Left lung (tissue), 4 donors: ENCODE measurements at regions not wholly inside any gene's neighbourhood (a gene's known extent, or its start where the extent isn't known, plus 50 kb on each side); places are given as distances from the start of the nearest gene placed in this dataset.

ENCODE experiments used
- ATAC-seq: fragments of 200-7000 bp; cut with Tn5 transposase; one replicate; pipeline ENCODE4 v1.9.1; 2020; ENCODE audit warnings: moderate library complexity
- DNase-seq, 4 donors: peaks; one replicate each; pipeline ENCODE4 v3.0.0-alpha.2; 2013 to 2020
- H3K27ac ChIP-seq, 2 donors: fragments of 200-600 bp; sonication (generic) in 1 of 2; one replicate each; pipeline versions ENCODE4 v1.5.0 to v1.8.0; 2020 to 2021
- H3K27me3 ChIP-seq, 2 donors: fragments of 200-600 bp; sonication (generic) in 1 of 2; one replicate each; pipeline versions ENCODE4 v1.5.0 to v1.8.0; 2020 to 2021
- H3K36me3 ChIP-seq, 2 donors: fragments of 200-600 bp; sonication (generic) in 1 of 2; one replicate each; pipeline versions ENCODE4 v1.5.0 to v1.8.0; 2020 to 2021
- H3K4me1 ChIP-seq, 2 donors: fragments of 200-600 bp; one replicate each; pipeline ENCODE4 v1.8.0; 2021
- H3K4me3 ChIP-seq, 2 donors: fragments of 200-600 bp; sonication (generic) in 1 of 2; one replicate each; pipeline versions ENCODE4 v1.5.0 to v1.8.0; 2020 to 2021; ENCODE audit warnings: mild to moderate bottlenecking in 1 of 2
- H3K9me3 ChIP-seq, 2 donors: fragments of 200-600 bp; sonication (generic) in 1 of 2; one replicate each; pipeline versions ENCODE4 v1.5.0 to v1.8.0; 2020 to 2021
- intact Hi-C, 2 donors: fragments of 100-400 bp; cut with DNase I; formaldehyde crosslinking; loops; one replicate each; pipeline versions ENCODE4 v1.11.2 to v1.14.2; 2022
- TF ChIP-seq, protein P1 (sequence below), 2 donors: fragments of 200-600 bp; sonication (generic) in 1 of 2; IDR thresholded peaks; one replicate each; pipeline versions ENCODE4 v1.5.0 to v1.8.0; 2021; ENCODE audit warnings: antibody characterized with exemption in 2 of 2
- donor health status: DM: no; HTN: yes; CAD: no.
- donor health status: DM: no; HTN: no; CAD: no.

DNA sequence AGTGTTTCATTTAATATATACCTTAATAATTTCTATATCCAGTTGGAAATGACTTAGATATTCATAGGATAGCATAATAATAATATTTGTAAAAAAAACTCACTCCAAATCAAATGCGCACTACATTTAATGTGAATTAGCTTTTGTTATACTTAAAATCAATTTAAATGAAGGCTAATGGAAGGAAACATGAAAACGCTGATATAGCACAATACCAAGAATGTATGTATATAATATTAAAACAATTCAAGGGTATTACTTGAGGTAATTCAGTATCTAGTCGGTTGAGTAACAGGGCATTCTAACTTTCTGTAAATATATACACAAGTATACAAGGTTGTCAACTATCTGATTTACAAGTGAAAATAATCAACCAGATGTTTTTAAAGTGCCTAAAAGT is 307.1 kb upstream of the TEX13C start:
- intact Hi-C loops: no loop called here
- Histone ChIP-seq H3K27me3 (no peaks in the 10 kb centered on the region), H3K4me3 (no peak overlapping the region), H3K27ac (no peak overlapping the region), H3K4me1 (no peaks in the 10 kb centered on the region), H3K36me3 (no peaks in the 10 kb centered on the region), H3K9me3 (no peaks in the 10 kb centered on the region)
- ATAC-seq (no peak), DNase-seq (no peak)
- TF ChIP-seq, protein P1, sequence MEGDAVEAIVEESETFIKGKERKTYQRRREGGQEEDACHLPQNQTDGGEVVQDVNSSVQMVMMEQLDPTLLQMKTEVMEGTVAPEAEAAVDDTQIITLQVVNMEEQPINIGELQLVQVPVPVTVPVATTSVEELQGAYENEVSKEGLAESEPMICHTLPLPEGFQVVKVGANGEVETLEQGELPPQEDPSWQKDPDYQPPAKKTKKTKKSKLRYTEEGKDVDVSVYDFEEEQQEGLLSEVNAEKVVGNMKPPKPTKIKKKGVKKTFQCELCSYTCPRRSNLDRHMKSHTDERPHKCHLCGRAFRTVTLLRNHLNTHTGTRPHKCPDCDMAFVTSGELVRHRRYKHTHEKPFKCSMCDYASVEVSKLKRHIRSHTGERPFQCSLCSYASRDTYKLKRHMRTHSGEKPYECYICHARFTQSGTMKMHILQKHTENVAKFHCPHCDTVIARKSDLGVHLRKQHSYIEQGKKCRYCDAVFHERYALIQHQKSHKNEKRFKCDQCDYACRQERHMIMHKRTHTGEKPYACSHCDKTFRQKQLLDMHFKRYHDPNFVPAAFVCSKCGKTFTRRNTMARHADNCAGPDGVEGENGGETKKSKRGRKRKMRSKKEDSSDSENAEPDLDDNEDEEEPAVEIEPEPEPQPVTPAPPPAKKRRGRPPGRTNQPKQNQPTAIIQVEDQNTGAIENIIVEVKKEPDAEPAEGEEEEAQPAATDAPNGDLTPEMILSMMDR (IDR thresholded peaks at IDR 0.05): no peak

DNA sequence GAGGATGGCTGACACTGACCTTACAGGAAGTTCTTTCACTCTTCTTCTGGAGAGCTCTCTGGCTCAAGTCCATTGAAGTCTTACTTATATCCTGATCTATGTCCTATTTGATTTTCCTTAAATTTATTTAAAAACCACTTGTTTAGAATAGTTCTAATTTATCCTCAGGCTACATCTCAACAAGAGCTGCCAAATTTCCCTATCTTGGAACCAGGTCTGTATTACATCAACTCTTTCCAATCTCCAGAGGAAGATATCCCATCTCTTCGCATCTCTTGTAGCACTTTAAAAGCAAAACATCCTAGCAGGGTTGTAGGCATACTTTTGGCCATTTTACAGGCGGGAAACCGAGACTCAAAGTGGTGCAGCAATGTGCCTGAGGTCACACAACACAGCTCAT is 290.5 kb upstream of the TEX13C start:
- no peak for ATAC-seq
- H3K9me3 ChIP-seq: no peaks in the 10 kb centered on the region
- no peak overlapping the region for H3K27ac ChIP-seq
- H3K36me3 ChIP-seq: no peaks in the 10 kb centered on the region
- TF ChIP-seq, protein P1 (IDR thresholded peaks at IDR 0.05): no peak
- intact Hi-C loops: no loop called here
- H3K27me3 ChIP-seq: no peaks in the 10 kb centered on the region
- no peak overlapping the region for H3K4me3 ChIP-seq
- H3K4me1 ChIP-seq: no peaks in the 10 kb centered on the region
- DNase-seq: no peak
